ENCODE measurements at regions not wholly inside any gene's neighbourhood (a gene's known extent, or its start where the extent isn't known, plus 50 kb on each side); places are given as distances from the start of the nearest gene placed in this dataset.

DNA sequence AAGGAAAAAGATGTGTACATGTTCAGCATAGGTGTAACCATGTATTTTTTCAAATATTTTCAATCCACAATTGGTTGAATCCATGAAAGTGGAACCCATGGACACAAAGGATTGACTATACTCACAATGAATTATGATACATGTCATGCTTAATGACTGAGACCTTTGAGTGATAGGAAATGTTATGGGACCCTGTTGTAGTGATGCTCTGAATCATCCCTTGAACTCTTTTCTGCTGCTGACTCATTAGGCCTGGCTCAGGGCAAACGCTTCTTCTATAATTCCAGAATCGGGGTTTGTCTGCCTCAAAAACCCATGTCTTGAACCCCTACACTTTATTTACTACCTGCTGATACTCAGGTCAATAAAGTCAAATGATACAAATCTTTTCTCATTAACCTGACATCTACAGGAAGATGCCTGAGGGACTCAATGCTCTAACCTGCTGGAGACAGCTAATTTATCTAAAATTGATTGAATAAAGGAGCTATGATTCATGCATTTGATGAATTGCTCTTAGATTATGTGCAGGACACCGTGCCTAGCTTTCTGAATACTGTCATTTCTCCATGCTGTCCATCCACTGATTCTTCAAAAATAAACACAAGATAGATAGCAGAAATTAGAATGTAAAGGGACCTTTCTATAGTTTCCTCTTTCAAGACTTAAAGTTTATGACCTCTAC, 260.1 kb downstream of the PRELID2 start:
- H3K4me3 ChIP-seq: no peak overlapping the region
- H3K4me2 ChIP-seq (ENCODE audit: insufficient read depth, low read length): no peak overlapping the region
- no peaks in the 10 kb centered on the region for H3K36me3 ChIP-seq (ENCODE audit: control insufficient read depth, insufficient read depth, low read length)
- ATAC-seq (no peak), FAIRE-seq (peak; percentile 6), DNase-seq (ENCODE audit: extremely low read depth in 1 of 4, low spot score in 3 of 4) (no peak)
- no TSS peak for BruUV-seq (replicated peaks)
- CTCF ChIA-PET (ENCODE audit: low intra/inter-chr PET ratio): no interaction called here
- H3K9ac ChIP-seq (ENCODE audit: insufficient read depth in 1 of 2, low read depth in 2 of 2, low read length in 2 of 2): no peak overlapping the region
- POLR2A ChIA-PET: no interaction called here
- H3K4me1 ChIP-seq (replicated peaks in 1 of 2; ENCODE audit: control insufficient read depth in 2 of 2, insufficient read depth in 2 of 2, low read length in 2 of 2): no peaks in the 10 kb centered on the region
- in situ Hi-C loops (cut with MboI): loop anchor here (5.0 kb wide), 1 partner anchor 1032 kb away; no protein-coding TSS in a partner anchor
- H3K27ac ChIP-seq (ENCODE audit: extremely low read depth, low read depth, low read length): no peak overlapping the region
- no peaks in the 10 kb centered on the region for H3K79me2 ChIP-seq (ENCODE audit: control insufficient read depth, insufficient read depth, low read length)
- no peaks in the 10 kb centered on the region for H3K27me3 ChIP-seq (ENCODE audit: control insufficient read depth in 2 of 2, insufficient read depth in 2 of 2, low read length in 2 of 2)
- intact Hi-C loops (cut with micrococcal nuclease): no loop called here
- no peaks in the 10 kb centered on the region for H4K20me1 ChIP-seq (replicated peaks; ENCODE audit: control insufficient read depth, insufficient read depth, low read length)
- H3K9me3 ChIP-seq (replicated peaks; ENCODE audit: control insufficient read depth, insufficient read depth, low read depth, low read length): no peaks in the 10 kb centered on the region; the same call in 1 of the 2 replicates
- TF ChIP-seq ATF7 (IDR thresholded peaks at IDR 0.05) (no peak), DNMT1 (IDR thresholded peaks at IDR 0.05) (no peak)
- no peak overlapping the region for H2AFZ ChIP-seq (ENCODE audit: low read depth, low read length)
- no peaks in the 10 kb centered on the region for H3K9me1 ChIP-seq (ENCODE audit: control insufficient read depth, insufficient read depth, low read length)
- WGBS (ENCODE audit: insufficient coverage, low coverage, missing lambda C conversion rate): 0% methylated on average over 3 of the region's 3 CpGs

- TF ChIP-seq ZNF239 (CRISPR knock-in tag; IDR thresholded peaks at IDR 0.05): no peak
- no peak for TF ChIP-seq NFE2 (IDR thresholded peaks at IDR 0.05; ENCODE audit: low read depth)
- no peak for TF ChIP-seq PML (IDR thresholded peaks at IDR 0.05; ENCODE audit: low read length)
- TF ChIP-seq NR0B1 (IDR thresholded peaks at IDR 0.05; ENCODE audit: partially characterized antibody): no peak
- intact Hi-C loops (cut with micrococcal nuclease) (no loop called here), in situ Hi-C loops (cut with MboI) (no loop called here)
- H3K27ac ChIP-seq (ENCODE audit: extremely low read depth, low read depth, low read length): no peak overlapping the region
- H4K20me1 ChIP-seq (replicated peaks; ENCODE audit: control insufficient read depth, insufficient read depth, low read length): no peaks in the 10 kb centered on the region
- no TSS peak for BruUV-seq (replicated peaks)
- DNase-seq (ENCODE audit: extremely low read depth in 1 of 4, low spot score in 3 of 4): no peak
- no peak for ATAC-seq
- H2AFZ ChIP-seq (ENCODE audit: low read depth, low read length): no peak overlapping the region
- FAIRE-seq: no peak
- ChIA-PET CTCF (ENCODE audit: low intra/inter-chr PET ratio) (no interaction called here), POLR2A (no interaction called here)
- H3K79me2 ChIP-seq (ENCODE audit: control insufficient read depth, insufficient read depth, low read length): no peaks in the 10 kb centered on the region
- no peaks in the 10 kb centered on the region for H3K9me1 ChIP-seq (ENCODE audit: control insufficient read depth, insufficient read depth, low read length)
- H3K4me3 ChIP-seq: no peak overlapping the region
- no peaks in the 10 kb centered on the region for H3K9me3 ChIP-seq (replicated peaks; ENCODE audit: control insufficient read depth, insufficient read depth, low read depth, low read length)
- H3K9ac ChIP-seq (ENCODE audit: insufficient read depth in 1 of 2, low read depth in 2 of 2, low read length in 2 of 2): no peak overlapping the region
- no peaks in the 10 kb centered on the region for H3K4me1 ChIP-seq (replicated peaks in 1 of 2; ENCODE audit: control insufficient read depth in 2 of 2, insufficient read depth in 2 of 2, low read length in 2 of 2)
- no peak overlapping the region for H3K4me2 ChIP-seq (ENCODE audit: insufficient read depth, low read length)
- H3K36me3 ChIP-seq (ENCODE audit: control insufficient read depth, insufficient read depth, low read length): no peaks in the 10 kb centered on the region
- no peaks in the 10 kb centered on the region for H3K27me3 ChIP-seq (ENCODE audit: control insufficient read depth in 2 of 2, insufficient read depth in 2 of 2, low read length in 2 of 2)
These were observed 266.6 kb downstream of the PRELID2 start for GRCh38 chr5:145568581-145568980.

All from K562 (cell line).